AG04450 (cell line): ENCODE measurements at regions not wholly inside any gene's neighbourhood (a gene's known extent, or its start where the extent isn't known, plus 50 kb on each side); places are given as distances from the start of the nearest gene placed in this dataset.

Experiments used
- CTCF ChIA-PET: fragments of 300-600, 350-600 bp; formaldehyde crosslinking; extraction: SDS; loops from one replicate; lab custom pipeline; 2022; ENCODE audit warnings: antibody characterized with exemption, inconsistent platforms; lab: Charles Lee
- POLR2A ChIA-PET: fragments of 350-600 bp; formaldehyde crosslinking; extraction: SDS; loops from one replicate; lab custom pipeline; 2021; ENCODE audit warnings: antibody characterized with exemption, inconsistent platforms; lab: Yijun Ruan, JAX
- DNase-seq: peaks from one replicate; pipeline ENCODE4 v3.0.0-alpha.2; 2011; ENCODE audit warnings: low read depth, low spot score
- H3K27ac ChIP-seq: one replicate; pipeline ENCODE4 v1.5.1; 2012; ENCODE audit warnings: low read depth, low read length, control low read depth
- H3K27me3 ChIP-seq: one replicate; pipeline ENCODE4 v1.6.0; 2012; ENCODE audit warnings: low read length; ENCODE audit not compliant: control insufficient read depth, insufficient read depth
- H3K4me3 ChIP-seq: 2 replicates; pipeline ENCODE4 v1.5.1; 2011; ENCODE audit warnings: mild to moderate bottlenecking, low read depth, low read length, control low read depth
- H3K9me3 ChIP-seq: 2 replicates; pipeline ENCODE4 v1.5.1; 2012; ENCODE audit warnings: low read length; ENCODE audit not compliant: control insufficient read depth, insufficient read depth
- CTCF ChIP-seq: IDR thresholded peaks from 2 replicates; pipeline ENCODE4 v1.5.1; 2011; ENCODE audit warnings: low read depth, low read length, control low read depth, inconsistent platforms

DNA sequence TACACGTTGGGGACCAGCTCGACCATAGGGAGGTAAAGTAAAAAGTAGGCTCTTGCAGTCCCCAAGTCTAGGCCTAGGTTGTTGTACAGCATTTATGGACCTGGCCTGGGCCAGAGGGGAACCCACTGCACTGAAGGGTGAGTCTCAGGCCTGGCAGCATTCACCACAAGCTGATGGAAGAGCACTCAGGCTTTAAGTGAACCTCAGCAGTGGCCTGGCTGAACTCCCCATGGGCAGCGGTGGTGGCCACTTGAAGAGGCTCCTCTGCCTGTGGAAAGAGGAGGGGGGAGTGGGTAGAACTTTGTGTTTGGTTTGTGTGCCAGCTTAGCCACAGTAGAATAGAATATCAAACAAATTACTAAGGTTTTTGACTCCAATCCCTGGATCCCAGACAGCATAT lies 176.2 kb upstream of the PRMT6 start:
- no peak for DNase-seq
- no peak for TF ChIP-seq CTCF
- CTCF ChIA-PET, result no interaction called here
- Histone ChIP-seq H3K9me3 (no peaks in the 10 kb centered on the region), H3K4me3 (no peak overlapping the region), H3K27me3 (no peaks in the 10 kb centered on the region), H3K27ac (no peak overlapping the region)
- POLR2A ChIA-PET, result no interaction called here

DNA sequence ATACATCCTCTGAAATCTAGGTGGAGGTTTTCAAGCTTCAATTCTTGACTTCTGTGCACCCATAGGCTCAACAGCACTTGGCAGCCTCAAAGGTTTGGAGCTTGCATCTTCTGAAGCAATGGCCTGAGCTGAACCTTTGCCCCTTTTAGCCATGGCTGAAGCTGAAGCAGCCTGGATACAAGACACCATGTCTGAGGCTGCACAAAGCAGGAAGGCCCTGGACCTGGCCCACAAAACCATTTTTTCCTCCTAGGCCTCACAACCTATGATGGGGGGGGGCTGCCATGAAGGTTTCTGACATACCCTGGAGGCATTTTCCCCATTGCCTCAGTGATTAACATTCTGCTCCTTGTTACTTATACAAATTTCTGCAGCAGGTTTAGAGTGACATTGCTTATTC lies 173.3 kb upstream of the PRMT6 start:
- DNase-seq, result no peak
- no peak for TF ChIP-seq CTCF
- Histone ChIP-seq H3K27me3 (no peaks in the 10 kb centered on the region), H3K4me3 (no peak overlapping the region), H3K9me3 (no peaks in the 10 kb centered on the region), H3K27ac (no peak overlapping the region)
- ChIA-PET CTCF (no interaction called here), POLR2A (no interaction called here)

- no peak for TF ChIP-seq CTCF
- Histone ChIP-seq H3K9me3 (no peaks in the 10 kb centered on the region), H3K27me3 (no peaks in the 10 kb centered on the region), H3K4me3 (no peak overlapping the region), H3K27ac (no peak overlapping the region)
- CTCF ChIA-PET, result no interaction called here
- POLR2A ChIA-PET, result no interaction called here
- DNase-seq, result no peak
Observed at GRCh38 chr1:106889059-106889458, 167.4 kb upstream of the PRMT6 start.

- no peaks in the 10 kb centered on the region for H3K9me3 ChIP-seq
- no peak overlapping the region for H3K27ac ChIP-seq
- ChIA-PET POLR2A (no interaction called here), CTCF (no interaction called here)
- no peak overlapping the region for H3K4me3 ChIP-seq
- TF ChIP-seq CTCF, result no peak
- no peak for DNase-seq
- no peaks in the 10 kb centered on the region for H3K27me3 ChIP-seq
Observed at GRCh38 chr1:106889583-106889982, 166.9 kb upstream of the PRMT6 start.

GRCh38 chr1:106897976-106898375 lies 158.5 kb upstream of the PRMT6 start:
- Histone ChIP-seq H3K4me3 (no peak overlapping the region), H3K27ac (no peak overlapping the region), H3K9me3 (no peaks in the 10 kb centered on the region), H3K27me3 (no peaks in the 10 kb centered on the region)
- ChIA-PET CTCF (interaction anchor here (0.6 kb wide), 1 partner anchor 146 kb away, joined by 3 read pairs; no protein-coding TSS in a partner anchor), POLR2A (no interaction called here)
- no peak for TF ChIP-seq CTCF
- DNase-seq, result no peak
